Mucosa of descending colon (tissue), 3 donors: ENCODE measurements at regions not wholly inside any gene's neighbourhood (a gene's known extent, or its start where the extent isn't known, plus 50 kb on each side); places are given as distances from the start of the nearest gene placed in this dataset.
"Not testable (repeated sequence)": the region's sequence is repeated elsewhere in the genome, so short reads cannot be mapped to it uniquely, and the experiment has no call there.

Experiments used
- ATAC-seq: fragments of 200-7000 bp; cut with Tn5 transposase; one replicate; pipeline ENCODE4 v1.9.1; 2020; ENCODE audit warnings: mild to moderate bottlenecking, moderate library complexity
- DNase-seq, 3 donors: peaks; one replicate each; pipeline ENCODE4 v3.0.0-alpha.2; 2020
- H3K36me3 ChIP-seq: fragments of 200-600 bp; one replicate; pipeline ENCODE4 v1.8.0; 2021; ENCODE audit warnings: low read depth, mild to moderate bottlenecking
- H3K4me1 ChIP-seq: fragments of 200-600 bp; one replicate; pipeline ENCODE4 v1.8.0; 2021; ENCODE audit warnings: low read depth, mild to moderate bottlenecking
- H3K4me3 ChIP-seq: fragments of 200-600 bp; one replicate; pipeline ENCODE4 v1.8.0; 2021; ENCODE audit warnings: mild to moderate bottlenecking
- H3K9me3 ChIP-seq: fragments of 200-600 bp; one replicate; pipeline ENCODE4 v1.8.0; 2021; ENCODE audit warnings: mild to moderate bottlenecking
- CTCF ChIP-seq: fragments of 200-600 bp; IDR thresholded peaks from one replicate; pipeline ENCODE4 v1.8.0; 2022; ENCODE audit warnings: antibody characterized with exemption, mild to moderate bottlenecking
- intact Hi-C, 2 donors: fragments of 100-400 bp; cut with DNase I in 1 of 2; cut with micrococcal nuclease in 1 of 2; formaldehyde crosslinking; loops; one replicate each; pipeline versions ENCODE4 v1.11.0 to v1.11.1; 2022; cut with DNase I, micrococcal nuclease
- donor health status: DM: no; HTN: no; CAD: no; lungs with moderate emphysema.
- donor health status: DM: no; HTN: no; CAD: no.
- donor health status: DM: no; HTN: yes; CAD: no.

- ATAC-seq (no peak), DNase-seq (no peak)
- H3K9me3 ChIP-seq: no peaks in the 10 kb centered on the region
- no peak overlapping the region for H3K4me3 ChIP-seq
- H3K36me3 ChIP-seq: no peaks in the 10 kb centered on the region
- intact Hi-C loops: no loop called here
- TF ChIP-seq CTCF: no peak
- H3K4me1 ChIP-seq: no peaks in the 10 kb centered on the region
Measured at GRCh38 chr4:81786766-81787165, 315.1 kb upstream of the RASGEF1B start.

DNA sequence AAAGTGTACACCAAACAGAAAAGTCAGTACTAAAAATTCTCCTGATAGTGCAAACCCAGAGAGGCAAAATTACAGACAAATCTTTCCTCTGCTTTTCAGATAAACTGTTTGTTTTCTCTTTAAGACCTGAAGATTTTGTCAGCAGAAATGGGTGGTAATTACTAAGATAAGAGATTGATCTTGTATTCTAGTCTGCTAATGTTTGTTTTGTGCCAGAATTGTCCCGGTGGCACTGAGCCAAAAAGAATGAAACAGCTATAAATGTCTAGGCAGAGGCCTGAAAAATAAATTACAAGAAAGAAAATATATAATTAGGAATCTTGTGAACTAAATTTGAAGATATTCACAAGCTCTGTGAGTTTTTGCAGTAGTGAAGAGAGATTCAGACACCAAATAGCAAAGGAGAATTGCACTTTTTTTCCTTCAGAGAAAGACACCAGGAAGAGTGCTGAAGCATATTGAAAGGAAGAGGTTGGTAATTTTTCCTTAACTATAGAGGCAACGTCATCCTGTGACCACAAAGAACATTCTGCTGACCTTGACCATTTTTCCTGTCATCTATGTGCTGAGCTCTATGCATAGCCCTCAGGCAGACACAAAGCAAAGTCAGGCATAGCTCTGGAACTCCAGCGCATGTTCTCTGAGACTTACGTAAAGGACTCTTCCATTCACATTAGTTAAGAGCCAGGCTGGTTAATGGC is 314.5 kb upstream of the RASGEF1B start:
- no peak for TF ChIP-seq CTCF
- ATAC-seq: peak; percentile 25
- intact Hi-C loops: no loop called here
- Histone ChIP-seq H3K4me1 (no peaks in the 10 kb centered on the region), H3K4me3 (no peak overlapping the region), H3K36me3 (no peaks in the 10 kb centered on the region), H3K9me3 (no peaks in the 10 kb centered on the region)
- peak in 1 of 3 donors; percentile 55 for DNase-seq

DNA sequence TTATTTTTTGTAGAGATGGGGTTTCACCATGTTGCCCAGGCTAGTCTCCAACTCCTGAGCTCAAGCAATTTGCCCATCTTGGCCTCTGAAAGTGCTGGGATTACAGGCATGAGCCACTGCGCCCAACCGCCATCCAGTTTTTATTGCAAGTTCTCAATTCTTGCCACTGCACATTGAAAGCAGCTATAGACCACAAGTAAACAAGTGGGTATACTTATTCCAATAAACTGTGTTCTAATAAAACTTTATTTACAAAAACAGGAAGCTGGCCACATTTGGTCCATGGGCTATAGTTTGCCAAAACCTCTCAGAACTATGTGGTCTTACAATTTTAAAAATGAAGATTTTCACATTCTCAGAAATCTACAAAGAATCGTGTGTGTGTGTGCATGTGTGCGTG is 313.6 kb upstream of the RASGEF1B start:
- ATAC-seq: no peak
- H3K4me1 ChIP-seq: no peaks in the 10 kb centered on the region
- no peak for TF ChIP-seq CTCF
- no peaks in the 10 kb centered on the region for H3K36me3 ChIP-seq
- intact Hi-C loops: no loop called here
- no peak for DNase-seq
- H3K9me3 ChIP-seq: no peaks in the 10 kb centered on the region
- H3K4me3 ChIP-seq: no peak overlapping the region

GRCh38 chr4:81783558-81783957 is 311.9 kb upstream of the RASGEF1B start:
- intact Hi-C loops: no loop called here
- Histone ChIP-seq H3K4me3 (no peak overlapping the region), H3K36me3 (no peaks in the 10 kb centered on the region), H3K9me3 (no peaks in the 10 kb centered on the region), H3K4me1 (no peaks in the 10 kb centered on the region)
- ATAC-seq: no peak
- no peak for TF ChIP-seq CTCF
- no peak for DNase-seq

DNA sequence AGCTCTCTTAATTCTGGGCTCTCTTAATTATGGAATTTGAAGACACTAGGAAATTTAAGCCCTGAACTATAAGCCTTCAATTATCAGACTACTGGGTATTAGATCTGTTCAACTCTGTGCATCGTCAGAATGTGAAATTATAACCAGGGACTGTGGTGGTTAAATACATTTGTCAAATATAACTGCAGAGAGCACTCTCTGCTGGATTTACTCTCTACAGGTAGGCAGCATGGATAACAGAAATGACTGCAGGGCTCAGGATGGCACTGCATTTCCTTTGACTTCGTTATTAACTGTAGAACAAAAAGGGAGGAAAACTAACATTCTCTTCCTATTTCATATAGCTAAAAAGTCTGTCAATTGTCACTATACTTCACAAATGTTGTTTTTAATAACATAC is 310.1 kb upstream of the RASGEF1B start:
- DNase-seq (no peak), ATAC-seq (no peak)
- no peaks in the 10 kb centered on the region for H3K36me3 ChIP-seq
- intact Hi-C loops: no loop called here
- H3K4me3 ChIP-seq: no peak overlapping the region
- no peaks in the 10 kb centered on the region for H3K9me3 ChIP-seq
- TF ChIP-seq CTCF: no peak
- H3K4me1 ChIP-seq: no peaks in the 10 kb centered on the region

GRCh38 chr4:81777718-81778117 is 306.0 kb upstream of the RASGEF1B start:
- H3K4me3 ChIP-seq, DNase-seq, ATAC-seq, intact Hi-C loops, H3K4me1 ChIP-seq, H3K36me3 ChIP-seq, H3K9me3 ChIP-seq: not testable (repeated sequence)
